ENCODE measurements at regions not wholly inside any gene's neighbourhood (a gene's known extent, or its start where the extent isn't known, plus 50 kb on each side); places are given as distances from the start of the nearest gene placed in this dataset.

DNA sequence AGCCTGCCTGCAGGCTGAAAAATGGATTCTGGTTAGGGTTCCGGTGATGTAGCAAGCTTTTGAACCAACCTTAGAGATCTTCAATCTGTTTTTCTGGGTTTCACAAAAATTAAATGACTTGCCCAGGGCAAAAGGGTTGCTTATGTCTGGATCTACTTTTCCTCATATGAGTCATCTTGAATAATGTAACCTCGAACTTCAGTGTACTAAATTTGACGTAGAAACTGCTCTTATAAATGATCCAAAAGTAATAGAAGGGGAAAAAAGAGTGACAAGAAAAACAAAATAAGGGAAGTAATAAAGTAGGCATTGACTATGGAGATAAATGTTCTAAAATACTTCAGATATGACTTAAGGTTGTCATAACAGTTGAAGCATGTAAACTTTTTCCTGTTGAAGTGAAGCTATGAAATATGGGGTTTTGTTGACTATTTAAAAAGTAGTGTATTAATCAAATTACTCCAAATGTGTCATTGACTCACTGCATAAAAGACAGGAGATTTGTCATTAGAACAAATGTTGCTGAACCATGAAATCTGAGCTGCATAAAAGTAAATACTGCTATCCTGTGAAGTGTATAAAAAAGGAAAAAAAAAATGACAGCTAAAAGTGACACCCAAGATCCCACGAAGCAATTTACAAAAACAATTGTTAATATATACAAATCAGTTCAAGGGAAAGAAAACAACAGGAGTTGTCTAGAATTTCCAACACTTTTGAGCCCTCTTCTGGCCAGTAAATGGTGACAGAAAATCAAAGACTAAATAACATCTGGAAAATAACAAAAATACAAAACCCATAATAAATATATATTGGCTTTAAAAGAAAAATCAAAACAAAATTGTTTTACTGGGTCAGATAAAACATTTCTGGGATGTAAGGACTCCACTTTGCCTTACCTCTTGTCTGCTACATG is 103.6 kb upstream of the SERPINE2 start:
- TF ChIP-seq POLR2A (IDR thresholded peaks at IDR 0.05) = no peak
- TF ChIP-seq, protein P1, sequence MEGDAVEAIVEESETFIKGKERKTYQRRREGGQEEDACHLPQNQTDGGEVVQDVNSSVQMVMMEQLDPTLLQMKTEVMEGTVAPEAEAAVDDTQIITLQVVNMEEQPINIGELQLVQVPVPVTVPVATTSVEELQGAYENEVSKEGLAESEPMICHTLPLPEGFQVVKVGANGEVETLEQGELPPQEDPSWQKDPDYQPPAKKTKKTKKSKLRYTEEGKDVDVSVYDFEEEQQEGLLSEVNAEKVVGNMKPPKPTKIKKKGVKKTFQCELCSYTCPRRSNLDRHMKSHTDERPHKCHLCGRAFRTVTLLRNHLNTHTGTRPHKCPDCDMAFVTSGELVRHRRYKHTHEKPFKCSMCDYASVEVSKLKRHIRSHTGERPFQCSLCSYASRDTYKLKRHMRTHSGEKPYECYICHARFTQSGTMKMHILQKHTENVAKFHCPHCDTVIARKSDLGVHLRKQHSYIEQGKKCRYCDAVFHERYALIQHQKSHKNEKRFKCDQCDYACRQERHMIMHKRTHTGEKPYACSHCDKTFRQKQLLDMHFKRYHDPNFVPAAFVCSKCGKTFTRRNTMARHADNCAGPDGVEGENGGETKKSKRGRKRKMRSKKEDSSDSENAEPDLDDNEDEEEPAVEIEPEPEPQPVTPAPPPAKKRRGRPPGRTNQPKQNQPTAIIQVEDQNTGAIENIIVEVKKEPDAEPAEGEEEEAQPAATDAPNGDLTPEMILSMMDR (IDR thresholded peaks at IDR 0.05) = peak in 1 of 4 experiments; percentile 28

All from gastroesophageal sphincter (tissue), 3 donors.